ENCODE measurements at regions not wholly inside any gene's neighbourhood (a gene's known extent, or its start where the extent isn't known, plus 50 kb on each side); places are given as distances from the start of the nearest gene placed in this dataset.
"Not testable (repeated sequence)": the region's sequence is repeated elsewhere in the genome, so short reads cannot be mapped to it uniquely, and the experiment has no call there.

GRCh38 chr9:41839786-41840185 is 289.4 kb downstream of the CNTNAP3B start:
- not testable (repeated sequence) for DNase-seq

GRCh38 chr9:41838953-41839352 is 290.3 kb downstream of the CNTNAP3B start:
- not testable (repeated sequence) for DNase-seq

GRCh38 chr9:41838562-41838851 is 290.7 kb downstream of the CNTNAP3B start:
- DNase-seq: not testable (repeated sequence)

- DNase-seq: not testable (repeated sequence)
Measured at GRCh38 chr9:41837684-41838561, 291.3 kb downstream of the CNTNAP3B start.

- not testable (repeated sequence) for DNase-seq
Measured at GRCh38 chr9:41833108-41833507, 296.1 kb downstream of the CNTNAP3B start.

- not testable (repeated sequence) for DNase-seq
Measured at GRCh38 chr9:41824723-41825122, 304.5 kb downstream of the CNTNAP3B start.

GRCh38 chr9:41802706-41803105 is 326.5 kb downstream of the CNTNAP3B start:
- DNase-seq: not testable (repeated sequence)

- DNase-seq: not testable (repeated sequence)
Measured at GRCh38 chr9:41798684-41799083, 330.5 kb downstream of the CNTNAP3B start.

GRCh38 chr9:41790719-41791363 is 338.4 kb downstream of the CNTNAP3B start:
- not testable (repeated sequence) for DNase-seq

- not testable (repeated sequence) for DNase-seq
Measured at GRCh38 chr9:41790007-41790406, 339.2 kb downstream of the CNTNAP3B start.

- DNase-seq: not testable (repeated sequence)
Measured at GRCh38 chr9:41789387-41789786, 339.8 kb downstream of the CNTNAP3B start.

GRCh38 chr9:41787951-41788350 is 341.3 kb downstream of the CNTNAP3B start:
- DNase-seq: not testable (repeated sequence)

- not testable (repeated sequence) for DNase-seq
Measured at GRCh38 chr9:41787270-41787669, 342.0 kb downstream of the CNTNAP3B start.

GRCh38 chr9:41784006-41784405 is 345.2 kb downstream of the CNTNAP3B start:
- DNase-seq: not testable (repeated sequence)

GRCh38 chr9:41783070-41783810 is 346.0 kb downstream of the CNTNAP3B start:
- not testable (repeated sequence) for DNase-seq

GRCh38 chr9:41781899-41782298 is 347.3 kb downstream of the CNTNAP3B start:
- not testable (repeated sequence) for DNase-seq

GRCh38 chr9:41779897-41780406 is 349.3 kb downstream of the CNTNAP3B start:
- not testable (repeated sequence) for DNase-seq

GRCh38 chr9:41779192-41779591 is 350.0 kb downstream of the CNTNAP3B start:
- not testable (repeated sequence) for DNase-seq

GRCh38 chr9:41778535-41779071 is 350.6 kb downstream of the CNTNAP3B start:
- DNase-seq: not testable (repeated sequence)

- not testable (repeated sequence) for DNase-seq
Measured at GRCh38 chr9:41777536-41777935, 351.7 kb downstream of the CNTNAP3B start.

- not testable (repeated sequence) for DNase-seq
Measured at GRCh38 chr9:41772541-41772940, 356.7 kb downstream of the CNTNAP3B start.

Data from nucleus accumbens (tissue), 56 donors.